ENCODE measurements at regions not wholly inside any gene's neighbourhood (a gene's known extent, or its start where the extent isn't known, plus 50 kb on each side); places are given as distances from the start of the nearest gene placed in this dataset.

DNA sequence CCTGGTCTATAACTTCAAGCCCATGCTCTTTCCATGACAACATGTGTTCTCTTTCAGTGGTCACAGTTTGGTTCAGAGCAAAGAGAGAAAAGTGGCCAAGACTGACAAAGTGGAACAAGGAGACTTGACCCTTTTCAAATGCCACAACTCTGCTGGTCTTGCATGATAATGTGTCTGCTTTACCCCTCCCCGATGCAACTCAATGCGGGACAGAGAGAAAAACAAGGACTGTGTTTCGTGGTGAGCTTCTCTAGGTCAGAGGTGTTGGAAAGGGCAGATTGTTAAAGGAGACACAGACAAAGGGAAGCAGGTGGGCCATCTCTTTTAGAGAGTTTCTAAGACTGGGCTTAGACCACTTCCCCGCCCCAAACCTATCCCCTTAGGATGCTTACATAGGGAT lies 61.6 kb upstream of the SERTM1 start:
- peaks cover 4% of the 10 kb centered on the region for H3K4me1 Mint-ChIP-seq
- H3K27me3 Mint-ChIP-seq (ENCODE audit: low read depth): no peaks in the 10 kb centered on the region
- no peak for TF ChIP-seq CTCF (IDR thresholded peaks at IDR 0.05; ENCODE audit: unreplicated experiment in 3 of 3)
- no peaks in the 10 kb centered on the region for H3K9me3 Mint-ChIP-seq
- no peak overlapping the region for H3K4me3 Mint-ChIP-seq
- no peak overlapping the region for H3K27ac Mint-ChIP-seq
- no peaks in the 10 kb centered on the region for H3K36me3 Mint-ChIP-seq (ENCODE audit: low read depth)

DNA sequence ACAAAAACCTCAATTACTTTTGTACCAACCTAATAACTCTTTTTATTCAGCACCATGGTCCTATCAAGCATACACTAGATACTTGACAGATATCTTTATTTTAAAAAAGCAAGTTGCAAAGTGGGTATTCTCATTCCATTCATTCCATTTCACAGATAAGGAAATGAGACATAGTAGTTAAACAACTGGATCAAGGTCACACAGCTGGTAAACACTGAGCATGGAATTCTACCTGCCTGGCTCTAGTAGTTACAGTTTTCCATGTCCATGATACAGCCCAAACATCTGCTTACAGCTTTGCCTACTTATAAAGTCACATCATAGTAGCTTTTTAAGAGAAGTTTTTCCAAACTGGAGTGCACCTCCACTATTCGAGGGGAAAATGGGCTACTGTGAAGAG lies 57.1 kb upstream of the SERTM1 start:
- Mint-ChIP-seq H3K36me3 (ENCODE audit: low read depth) (no peaks in the 10 kb centered on the region), H3K4me1 (peaks cover 4% of the 10 kb centered on the region), H3K4me3 (no peak overlapping the region), H3K27ac (no peak overlapping the region), H3K27me3 (ENCODE audit: low read depth) (no peaks in the 10 kb centered on the region), H3K9me3 (peaks cover 11% of the 10 kb centered on the region)
- TF ChIP-seq CTCF (IDR thresholded peaks at IDR 0.05; ENCODE audit: unreplicated experiment in 3 of 3): no peak

DNA sequence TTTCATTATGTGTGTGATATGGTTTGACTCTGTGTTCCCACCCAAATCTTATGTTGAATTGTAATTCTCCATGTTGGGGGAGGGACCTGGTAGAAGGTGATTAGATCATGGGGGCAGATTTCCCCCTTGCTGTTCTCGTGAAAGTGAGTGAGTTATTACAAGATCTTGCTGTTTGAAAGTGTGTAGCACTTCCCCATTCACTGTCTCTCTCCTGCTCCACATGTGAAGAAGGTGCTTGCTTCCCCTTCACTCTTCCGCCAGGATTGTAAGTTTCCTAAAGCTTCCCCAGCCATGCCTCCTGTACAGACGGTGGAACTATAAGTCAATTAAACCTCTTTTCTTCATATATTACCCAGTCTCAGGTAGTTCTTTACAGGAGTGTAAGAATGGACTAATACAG lies 54.3 kb upstream of the SERTM1 start:
- H3K4me3 Mint-ChIP-seq: no peak overlapping the region
- H3K36me3 Mint-ChIP-seq (ENCODE audit: low read depth): no peaks in the 10 kb centered on the region
- TF ChIP-seq CTCF (IDR thresholded peaks at IDR 0.05; ENCODE audit: unreplicated experiment in 3 of 3): no peak
- H3K4me1 Mint-ChIP-seq: no peaks in the 10 kb centered on the region
- no peak overlapping the region for H3K27ac Mint-ChIP-seq
- H3K27me3 Mint-ChIP-seq (ENCODE audit: low read depth): no peaks in the 10 kb centered on the region
- H3K9me3 Mint-ChIP-seq: peaks cover 11% of the 10 kb centered on the region

Data from nephron (organoid).